ENCODE measurements at regions not wholly inside any gene's neighbourhood (a gene's known extent, or its start where the extent isn't known, plus 50 kb on each side); places are given as distances from the start of the nearest gene placed in this dataset.

DNA sequence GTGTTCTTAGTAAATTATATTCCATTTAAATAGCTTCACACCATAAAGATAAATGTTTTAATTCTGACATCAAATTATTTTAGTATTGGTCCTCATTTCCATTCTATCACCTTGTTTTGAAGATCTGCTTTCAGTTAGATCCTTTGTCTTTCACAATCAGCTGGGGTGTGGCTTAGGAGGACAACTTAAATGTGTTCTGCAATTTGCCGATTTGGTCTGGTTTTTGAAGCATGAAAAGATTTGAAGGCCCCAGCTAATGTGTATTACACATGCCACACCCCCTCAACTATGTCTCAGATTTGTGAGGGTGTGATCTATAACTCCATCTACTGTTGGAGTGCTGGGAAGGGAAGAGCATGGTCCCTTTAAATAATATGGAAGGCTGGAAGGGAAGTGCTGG lies 516.1 kb upstream of the GOLIM4 start:
- no peaks in the 10 kb centered on the region for H4K20me1 ChIP-seq (replicated peaks; ENCODE audit: insufficient read depth)
- H3K79me2 ChIP-seq (replicated peaks; ENCODE audit: insufficient read depth) = no peaks in the 10 kb centered on the region
- Mint-ChIP-seq H3K4me1 (peaks cover 52% of the 10 kb centered on the region), H3K9me3 (no peaks in the 10 kb centered on the region), H3K27me3 (ENCODE audit: insufficient read depth, low read depth, poor library complexity) (no peaks in the 10 kb centered on the region), H3K27ac (no peak overlapping the region; the same call in 1 of the 2 replicates), H3K4me3 (no peak overlapping the region), H3K36me3 (ENCODE audit: low read depth) (no peaks in the 10 kb centered on the region)
- H3K36me3 ChIP-seq (ENCODE audit: insufficient read depth) = no peaks in the 10 kb centered on the region
- no peak overlapping the region for H3K27ac ChIP-seq (ENCODE audit: low read depth)
- no peaks in the 10 kb centered on the region for H3F3A ChIP-seq (replicated peaks; ENCODE audit: low read depth)
- no peak overlapping the region for H2AFZ ChIP-seq
- TF ChIP-seq NANOG (IDR thresholded peaks at IDR 0.05; ENCODE audit: borderline replicate concordance) (no peak), POLR2AphosphoS5 (IDR thresholded peaks at IDR 0.05; ENCODE audit: low read depth) (no peak), JUNB (IDR thresholded peaks at IDR 0.05; ENCODE audit: unreplicated experiment) (no peak), ZNF114 (CRISPR knock-in tag; IDR thresholded peaks at IDR 0.05) (no peak), EZH2 (IDR thresholded peaks at IDR 0.05; ENCODE audit: low read depth, unreplicated experiment) (no peak), STAT1 (IDR thresholded peaks at IDR 0.05; ENCODE audit: unreplicated experiment) (no peak), CREB1 (CRISPR knock-in tag; IDR thresholded peaks at IDR 0.05; ENCODE audit: low read depth) (no peak), ETS1 (IDR thresholded peaks at IDR 0.05) (no peak), ZNF331 (CRISPR knock-in tag; IDR thresholded peaks at IDR 0.05; ENCODE audit: low read depth) (no peak), EZH2phosphoT487 (IDR thresholded peaks at IDR 0.05; ENCODE audit: unreplicated experiment) (no peak)
- TF ChIP-seq, protein P1, sequence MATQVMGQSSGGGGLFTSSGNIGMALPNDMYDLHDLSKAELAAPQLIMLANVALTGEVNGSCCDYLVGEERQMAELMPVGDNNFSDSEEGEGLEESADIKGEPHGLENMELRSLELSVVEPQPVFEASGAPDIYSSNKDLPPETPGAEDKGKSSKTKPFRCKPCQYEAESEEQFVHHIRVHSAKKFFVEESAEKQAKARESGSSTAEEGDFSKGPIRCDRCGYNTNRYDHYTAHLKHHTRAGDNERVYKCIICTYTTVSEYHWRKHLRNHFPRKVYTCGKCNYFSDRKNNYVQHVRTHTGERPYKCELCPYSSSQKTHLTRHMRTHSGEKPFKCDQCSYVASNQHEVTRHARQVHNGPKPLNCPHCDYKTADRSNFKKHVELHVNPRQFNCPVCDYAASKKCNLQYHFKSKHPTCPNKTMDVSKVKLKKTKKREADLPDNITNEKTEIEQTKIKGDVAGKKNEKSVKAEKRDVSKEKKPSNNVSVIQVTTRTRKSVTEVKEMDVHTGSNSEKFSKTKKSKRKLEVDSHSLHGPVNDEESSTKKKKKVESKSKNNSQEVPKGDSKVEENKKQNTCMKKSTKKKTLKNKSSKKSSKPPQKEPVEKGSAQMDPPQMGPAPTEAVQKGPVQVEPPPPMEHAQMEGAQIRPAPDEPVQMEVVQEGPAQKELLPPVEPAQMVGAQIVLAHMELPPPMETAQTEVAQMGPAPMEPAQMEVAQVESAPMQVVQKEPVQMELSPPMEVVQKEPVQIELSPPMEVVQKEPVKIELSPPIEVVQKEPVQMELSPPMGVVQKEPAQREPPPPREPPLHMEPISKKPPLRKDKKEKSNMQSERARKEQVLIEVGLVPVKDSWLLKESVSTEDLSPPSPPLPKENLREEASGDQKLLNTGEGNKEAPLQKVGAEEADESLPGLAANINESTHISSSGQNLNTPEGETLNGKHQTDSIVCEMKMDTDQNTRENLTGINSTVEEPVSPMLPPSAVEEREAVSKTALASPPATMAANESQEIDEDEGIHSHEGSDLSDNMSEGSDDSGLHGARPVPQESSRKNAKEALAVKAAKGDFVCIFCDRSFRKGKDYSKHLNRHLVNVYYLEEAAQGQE (IDR thresholded peaks at IDR 0.05; ENCODE audit: unreplicated experiment) = no peak
- TF ChIP-seq, protein P2, sequence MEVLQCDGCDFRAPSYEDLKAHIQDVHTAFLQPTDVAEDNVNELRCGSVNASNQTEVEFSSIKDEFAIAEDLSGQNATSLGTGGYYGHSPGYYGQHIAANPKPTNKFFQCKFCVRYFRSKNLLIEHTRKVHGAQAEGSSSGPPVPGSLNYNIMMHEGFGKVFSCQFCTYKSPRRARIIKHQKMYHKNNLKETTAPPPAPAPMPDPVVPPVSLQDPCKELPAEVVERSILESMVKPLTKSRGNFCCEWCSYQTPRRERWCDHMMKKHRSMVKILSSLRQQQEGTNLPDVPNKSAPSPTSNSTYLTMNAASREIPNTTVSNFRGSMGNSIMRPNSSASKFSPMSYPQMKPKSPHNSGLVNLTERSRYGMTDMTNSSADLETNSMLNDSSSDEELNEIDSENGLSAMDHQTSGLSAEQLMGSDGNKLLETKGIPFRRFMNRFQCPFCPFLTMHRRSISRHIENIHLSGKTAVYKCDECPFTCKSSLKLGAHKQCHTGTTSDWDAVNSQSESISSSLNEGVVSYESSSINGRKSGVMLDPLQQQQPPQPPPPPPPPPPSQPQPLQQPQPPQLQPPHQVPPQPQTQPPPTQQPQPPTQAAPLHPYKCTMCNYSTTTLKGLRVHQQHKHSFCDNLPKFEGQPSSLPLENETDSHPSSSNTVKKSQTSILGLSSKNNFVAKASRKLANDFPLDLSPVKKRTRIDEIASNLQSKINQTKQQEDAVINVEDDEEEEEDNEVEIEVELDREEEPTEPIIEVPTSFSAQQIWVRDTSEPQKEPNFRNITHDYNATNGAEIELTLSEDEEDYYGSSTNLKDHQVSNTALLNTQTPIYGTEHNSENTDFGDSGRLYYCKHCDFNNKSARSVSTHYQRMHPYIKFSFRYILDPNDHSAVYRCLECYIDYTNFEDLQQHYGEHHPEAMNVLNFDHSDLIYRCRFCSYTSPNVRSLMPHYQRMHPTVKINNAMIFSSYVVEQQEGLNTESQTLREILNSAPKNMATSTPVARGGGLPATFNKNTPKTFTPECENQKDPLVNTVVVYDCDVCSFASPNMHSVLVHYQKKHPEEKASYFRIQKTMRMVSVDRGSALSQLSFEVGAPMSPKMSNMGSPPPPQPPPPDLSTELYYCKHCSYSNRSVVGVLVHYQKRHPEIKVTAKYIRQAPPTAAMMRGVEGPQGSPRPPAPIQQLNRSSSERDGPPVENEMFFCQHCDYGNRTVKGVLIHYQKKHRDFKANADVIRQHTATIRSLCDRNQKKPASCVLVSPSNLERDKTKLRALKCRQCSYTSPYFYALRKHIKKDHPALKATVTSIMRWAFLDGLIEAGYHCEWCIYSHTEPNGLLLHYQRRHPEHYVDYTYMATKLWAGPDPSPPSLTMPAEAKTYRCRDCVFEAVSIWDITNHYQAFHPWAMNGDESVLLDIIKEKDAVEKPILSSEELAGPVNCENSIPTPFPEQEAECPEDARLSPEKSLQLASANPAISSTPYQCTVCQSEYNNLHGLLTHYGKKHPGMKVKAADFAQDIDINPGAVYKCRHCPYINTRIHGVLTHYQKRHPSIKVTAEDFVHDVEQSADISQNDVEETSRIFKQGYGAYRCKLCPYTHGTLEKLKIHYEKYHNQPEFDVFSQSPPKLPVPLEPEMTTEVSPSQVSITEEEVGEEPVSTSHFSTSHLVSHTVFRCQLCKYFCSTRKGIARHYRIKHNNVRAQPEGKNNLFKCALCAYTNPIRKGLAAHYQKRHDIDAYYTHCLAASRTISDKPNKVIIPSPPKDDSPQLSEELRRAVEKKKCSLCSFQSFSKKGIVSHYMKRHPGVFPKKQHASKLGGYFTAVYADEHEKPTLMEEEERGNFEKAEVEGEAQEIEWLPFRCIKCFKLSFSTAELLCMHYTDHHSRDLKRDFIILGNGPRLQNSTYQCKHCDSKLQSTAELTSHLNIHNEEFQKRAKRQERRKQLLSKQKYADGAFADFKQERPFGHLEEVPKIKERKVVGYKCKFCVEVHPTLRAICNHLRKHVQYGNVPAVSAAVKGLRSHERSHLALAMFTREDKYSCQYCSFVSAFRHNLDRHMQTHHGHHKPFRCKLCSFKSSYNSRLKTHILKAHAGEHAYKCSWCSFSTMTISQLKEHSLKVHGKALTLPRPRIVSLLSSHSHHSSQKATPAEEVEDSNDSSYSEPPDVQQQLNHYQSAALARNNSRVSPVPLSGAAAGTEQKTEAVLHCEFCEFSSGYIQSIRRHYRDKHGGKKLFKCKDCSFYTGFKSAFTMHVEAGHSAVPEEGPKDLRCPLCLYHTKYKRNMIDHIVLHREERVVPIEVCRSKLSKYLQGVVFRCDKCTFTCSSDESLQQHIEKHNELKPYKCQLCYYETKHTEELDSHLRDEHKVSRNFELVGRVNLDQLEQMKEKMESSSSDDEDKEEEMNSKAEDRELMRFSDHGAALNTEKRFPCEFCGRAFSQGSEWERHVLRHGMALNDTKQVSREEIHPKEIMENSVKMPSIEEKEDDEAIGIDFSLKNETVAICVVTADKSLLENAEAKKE (CRISPR knock-in tag; IDR thresholded peaks at IDR 0.05) = no peak
- TF ChIP-seq, protein P3, sequence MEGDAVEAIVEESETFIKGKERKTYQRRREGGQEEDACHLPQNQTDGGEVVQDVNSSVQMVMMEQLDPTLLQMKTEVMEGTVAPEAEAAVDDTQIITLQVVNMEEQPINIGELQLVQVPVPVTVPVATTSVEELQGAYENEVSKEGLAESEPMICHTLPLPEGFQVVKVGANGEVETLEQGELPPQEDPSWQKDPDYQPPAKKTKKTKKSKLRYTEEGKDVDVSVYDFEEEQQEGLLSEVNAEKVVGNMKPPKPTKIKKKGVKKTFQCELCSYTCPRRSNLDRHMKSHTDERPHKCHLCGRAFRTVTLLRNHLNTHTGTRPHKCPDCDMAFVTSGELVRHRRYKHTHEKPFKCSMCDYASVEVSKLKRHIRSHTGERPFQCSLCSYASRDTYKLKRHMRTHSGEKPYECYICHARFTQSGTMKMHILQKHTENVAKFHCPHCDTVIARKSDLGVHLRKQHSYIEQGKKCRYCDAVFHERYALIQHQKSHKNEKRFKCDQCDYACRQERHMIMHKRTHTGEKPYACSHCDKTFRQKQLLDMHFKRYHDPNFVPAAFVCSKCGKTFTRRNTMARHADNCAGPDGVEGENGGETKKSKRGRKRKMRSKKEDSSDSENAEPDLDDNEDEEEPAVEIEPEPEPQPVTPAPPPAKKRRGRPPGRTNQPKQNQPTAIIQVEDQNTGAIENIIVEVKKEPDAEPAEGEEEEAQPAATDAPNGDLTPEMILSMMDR (conservative IDR thresholded peaks at IDR 0.05; ENCODE audit: low read depth in 2 of 2) = no peak
- H3K4me2 ChIP-seq = no peak overlapping the region
- H3K9me2 ChIP-seq (ENCODE audit: insufficient read depth) = no peaks in the 10 kb centered on the region
- H3K4me1 ChIP-seq (ENCODE audit: insufficient read depth) = peaks cover 39% of the 10 kb centered on the region
- H3K27me3 ChIP-seq (ENCODE audit: insufficient read depth) = no peaks in the 10 kb centered on the region
- ATAC-seq (no peak), DNase-seq (ENCODE audit: low spot score) (no peak)
- H3K4me3 ChIP-seq = no peak overlapping the region

Data from GM23338 (cell line).